ENCODE measurements at regions not wholly inside any gene's neighbourhood (a gene's known extent, or its start where the extent isn't known, plus 50 kb on each side); places are given as distances from the start of the nearest gene placed in this dataset.
A peak's percentile ranks its signal among the peaks of the same experiment; 100 is the strongest.

- Histone ChIP-seq H3K4me2 (no peak overlapping the region), H3K4me1 (ENCODE audit: insufficient read depth) (no peaks in the 10 kb centered on the region; the same call in 1 of the 2 replicates), H3K9me2 (ENCODE audit: insufficient read depth) (peaks cover 5% of the 10 kb centered on the region; the same call in 1 of the 2 replicates), H3K27me3 (ENCODE audit: insufficient read depth) (no peaks in the 10 kb centered on the region), H3F3A (replicated peaks; ENCODE audit: low read depth) (no peaks in the 10 kb centered on the region), H4K20me1 (replicated peaks; ENCODE audit: insufficient read depth) (no peaks in the 10 kb centered on the region), H2AFZ (peak overlapping the region; percentile 86), H3K4me3 (no peak overlapping the region), H3K79me2 (replicated peaks; ENCODE audit: insufficient read depth) (no peaks in the 10 kb centered on the region), H3K27ac (ENCODE audit: low read depth) (no peak overlapping the region), H3K36me3 (ENCODE audit: insufficient read depth) (no peaks in the 10 kb centered on the region)
- no peaks in the 10 kb centered on the region for H3K36me3 Mint-ChIP-seq (ENCODE audit: low read depth)
- no peak overlapping the region for H3K27ac Mint-ChIP-seq
- peaks cover 12% of the 10 kb centered on the region for H3K4me1 Mint-ChIP-seq
- DNase-seq (ENCODE audit: low spot score), result no peak
- H3K27me3 Mint-ChIP-seq (ENCODE audit: insufficient read depth, low read depth, poor library complexity), result peaks cover 7% of the 10 kb centered on the region
- TF ChIP-seq POLR2AphosphoS5 (IDR thresholded peaks at IDR 0.05; ENCODE audit: low read depth) (no peak), EZH2phosphoT487 (IDR thresholded peaks at IDR 0.05; ENCODE audit: unreplicated experiment) (no peak), EZH2 (IDR thresholded peaks at IDR 0.05; ENCODE audit: low read depth, unreplicated experiment) (no peak), CTCF (conservative IDR thresholded peaks at IDR 0.05; ENCODE audit: low read depth in 2 of 2) (no peak), JUNB (IDR thresholded peaks at IDR 0.05; ENCODE audit: unreplicated experiment) (no peak), ZNF331 (CRISPR knock-in tag; IDR thresholded peaks at IDR 0.05; ENCODE audit: low read depth) (no peak), NANOG (IDR thresholded peaks at IDR 0.05; ENCODE audit: borderline replicate concordance) (no peak)
- no peaks in the 10 kb centered on the region for H3K9me3 Mint-ChIP-seq
- peak; percentile 49 for ATAC-seq
- no peak overlapping the region for H3K4me3 Mint-ChIP-seq
Observed at GRCh38 chr18:57915865-57916582, 112.9 kb upstream of the ATP8B1 start.

GRCh38 chr18:57915248-57915647 is 112.1 kb upstream of the ATP8B1 start:
- no peak overlapping the region for H3K4me2 ChIP-seq
- Mint-ChIP-seq H3K27me3 (ENCODE audit: insufficient read depth, low read depth, poor library complexity) (peaks cover 3% of the 10 kb centered on the region), H3K9me3 (no peaks in the 10 kb centered on the region), H3K4me1 (peaks cover 12% of the 10 kb centered on the region), H3K27ac (no peak overlapping the region), H3K4me3 (no peak overlapping the region), H3K36me3 (ENCODE audit: low read depth) (no peaks in the 10 kb centered on the region)
- H3F3A ChIP-seq (replicated peaks; ENCODE audit: low read depth), result no peaks in the 10 kb centered on the region
- no peak overlapping the region for H3K27ac ChIP-seq (ENCODE audit: low read depth)
- H3K4me1 ChIP-seq (ENCODE audit: insufficient read depth), result no peaks in the 10 kb centered on the region; the same call in 1 of the 2 replicates
- no peak overlapping the region for H2AFZ ChIP-seq
- H4K20me1 ChIP-seq (replicated peaks; ENCODE audit: insufficient read depth), result no peaks in the 10 kb centered on the region
- no peaks in the 10 kb centered on the region for H3K27me3 ChIP-seq (ENCODE audit: insufficient read depth)
- H3K4me3 ChIP-seq, result no peak overlapping the region
- DNase-seq (ENCODE audit: low spot score) (no peak), ATAC-seq (no peak)
- peaks cover 5% of the 10 kb centered on the region; the same call in 1 of the 2 replicates for H3K9me2 ChIP-seq (ENCODE audit: insufficient read depth)
- H3K79me2 ChIP-seq (replicated peaks; ENCODE audit: insufficient read depth), result no peaks in the 10 kb centered on the region
- no peaks in the 10 kb centered on the region for H3K36me3 ChIP-seq (ENCODE audit: insufficient read depth)
- TF ChIP-seq EZH2phosphoT487 (IDR thresholded peaks at IDR 0.05; ENCODE audit: unreplicated experiment), result no peak
- no peak for TF ChIP-seq REST (IDR thresholded peaks at IDR 0.05; ENCODE audit: unreplicated experiment)
- no peak for TF ChIP-seq ZNF462 (CRISPR knock-in tag; IDR thresholded peaks at IDR 0.05)
- no peak for TF ChIP-seq POLR2AphosphoS5 (IDR thresholded peaks at IDR 0.05; ENCODE audit: low read depth)
- TF ChIP-seq STAT1 (IDR thresholded peaks at IDR 0.05; ENCODE audit: unreplicated experiment), result no peak
- no peak for TF ChIP-seq JUNB (IDR thresholded peaks at IDR 0.05; ENCODE audit: unreplicated experiment)
